ENCODE measurements at regions not wholly inside any gene's neighbourhood (a gene's known extent, or its start where the extent isn't known, plus 50 kb on each side); places are given as distances from the start of the nearest gene placed in this dataset.
"Not testable (repeated sequence)": the region's sequence is repeated elsewhere in the genome, so short reads cannot be mapped to it uniquely, and the experiment has no call there.

GRCh38 chr2:187656123-187656522, 101.9 kb upstream of the TFPI start:
- peaks cover 0 to 4% (median 0%) of the 10 kb centered on the region in 9 donors for H3K4me1 ChIP-seq
- H3K27ac ChIP-seq, result no peak overlapping the region
- no peak for TF ChIP-seq CTCF (IDR thresholded peaks at IDR 0.05)
- DNase-seq, result no peak
- no peaks in the 10 kb centered on the region for H3K9me3 ChIP-seq
- no peak for ATAC-seq
- WGBS, 2 donors, result 81 to 83% methylated on average over 4 of the region's 4 CpGs
- intact Hi-C loops (cut with DNase I), result no loop called here
- peaks cover 0 to 3% (median 0%) of the 10 kb centered on the region in 7 donors for H3K27me3 ChIP-seq
- H3K4me3 ChIP-seq, result no peak overlapping the region
- H3K36me3 ChIP-seq, result no peaks in the 10 kb centered on the region

DNA sequence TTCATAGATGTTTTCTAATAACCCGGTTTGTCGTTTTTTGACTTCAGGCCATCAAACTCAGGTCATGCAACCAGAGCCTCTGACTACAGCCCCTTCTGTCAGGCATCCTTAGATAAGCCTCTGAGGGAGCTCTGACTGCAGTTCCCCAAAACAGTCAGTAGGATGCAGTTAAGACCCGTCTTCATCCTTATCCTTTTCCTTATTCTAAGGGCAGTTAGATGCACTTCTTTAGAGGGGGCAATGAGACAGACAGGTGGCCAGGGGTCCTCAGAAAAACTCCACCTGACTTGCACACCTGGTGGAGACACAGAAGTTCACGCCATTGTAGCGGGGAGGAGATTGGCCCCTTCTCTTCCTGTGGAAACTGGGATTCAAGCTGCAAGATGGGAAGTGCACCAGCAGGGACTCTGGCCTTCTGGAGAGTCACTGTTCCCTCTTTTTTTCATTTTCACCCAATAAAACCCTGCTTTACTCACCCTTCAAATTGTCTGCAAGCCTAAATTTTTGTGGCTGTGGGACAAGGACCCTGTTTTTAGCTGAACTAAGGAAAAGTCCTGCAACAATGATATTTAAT, 104.8 kb upstream of the TFPI start:
- 23 to 26% methylated on average over 5 of the region's 5 CpGs for whole genome bisulfite sequencing, 2 donors
- intact Hi-C loops (cut with DNase I), result no loop called here
- no peak overlapping the region for H3K4me3 ChIP-seq

GRCh38 chr2:187676050-187676449, 121.8 kb upstream of the TFPI start:
- H3K4me1 ChIP-seq; ATAC-seq; intact Hi-C loops (cut with DNase I); H3K27ac ChIP-seq; H3K9me3 ChIP-seq; DNase-seq; H3K36me3 ChIP-seq; H3K27me3 ChIP-seq; H3K4me3 ChIP-seq: not testable (repeated sequence)
- WGBS, 2 donors, result 82 to 86% methylated on average over 2 of the region's 2 CpGs

More for the DNA sequence above, 104.8 kb upstream of the TFPI start:
- peaks cover 0 to 3% (median 0%) of the 10 kb centered on the region in 7 donors for H3K27me3 ChIP-seq
- peaks cover 0 to 4% (median 0%) of the 10 kb centered on the region in 9 donors for H3K4me1 ChIP-seq
- H3K27ac ChIP-seq, result no peak overlapping the region
- ATAC-seq (no peak), DNase-seq (no peak)
- no peaks in the 10 kb centered on the region for H3K36me3 ChIP-seq
- TF ChIP-seq CTCF (IDR thresholded peaks at IDR 0.05), result peak in 2 of 9 donors; percentile 10 to 31
- no peaks in the 10 kb centered on the region for H3K9me3 ChIP-seq

- H3K36me3 ChIP-seq, result no peaks in the 10 kb centered on the region
- intact Hi-C loops (cut with DNase I), result no loop called here
- no peak for DNase-seq
- no peak for ATAC-seq
- H3K27me3 ChIP-seq, result no peaks in the 10 kb centered on the region
- H3K4me3 ChIP-seq, result no peak overlapping the region
- H3K4me1 ChIP-seq, result no peaks in the 10 kb centered on the region
- no peak overlapping the region for H3K27ac ChIP-seq
- no peaks in the 10 kb centered on the region for H3K9me3 ChIP-seq
- TF ChIP-seq CTCF (IDR thresholded peaks at IDR 0.05), result no peak
Observed at GRCh38 chr2:187679454-187679853, 125.2 kb upstream of the TFPI start.

GRCh38 chr2:187684174-187684573, 129.9 kb upstream of the TFPI start:
- no peaks in the 10 kb centered on the region for H3K36me3 ChIP-seq
- TF ChIP-seq CTCF (IDR thresholded peaks at IDR 0.05), result no peak
- DNase-seq, result no peak
- no peak for ATAC-seq
- 50 to 52% methylated on average over 1 of the region's 1 CpG for WGBS, 2 donors
- H3K27me3 ChIP-seq, result no peaks in the 10 kb centered on the region
- H3K4me1 ChIP-seq, result no peaks in the 10 kb centered on the region
- H3K4me3 ChIP-seq, result no peak overlapping the region
- no peaks in the 10 kb centered on the region for H3K9me3 ChIP-seq
- intact Hi-C loops (cut with DNase I), result no loop called here
- no peak overlapping the region for H3K27ac ChIP-seq

Measured in heart right ventricle (tissue), 16 donors.